Hepatocyte (in vitro differentiated cells): ENCODE measurements at regions not wholly inside any gene's neighbourhood (a gene's known extent, or its start where the extent isn't known, plus 50 kb on each side); places are given as distances from the start of the nearest gene placed in this dataset.

Experiments
- CTCF ChIP-seq: fragments of 200-600 bp; sonication (generic); IDR thresholded peaks from 2 replicates; pipeline ENCODE4 v1.5.1; 2016; ENCODE audit warnings: antibody characterized with exemption, mild to moderate bottlenecking; ENCODE audit not compliant: poor library complexity
- EZH2 ChIP-seq: fragments of 200-600 bp; sonication (generic); IDR thresholded peaks from 2 replicates; pipeline ENCODE4 v1.6.1; 2016; ENCODE audit warnings: antibody characterized with exemption, mild to moderate bottlenecking, borderline replicate concordance

DNA sequence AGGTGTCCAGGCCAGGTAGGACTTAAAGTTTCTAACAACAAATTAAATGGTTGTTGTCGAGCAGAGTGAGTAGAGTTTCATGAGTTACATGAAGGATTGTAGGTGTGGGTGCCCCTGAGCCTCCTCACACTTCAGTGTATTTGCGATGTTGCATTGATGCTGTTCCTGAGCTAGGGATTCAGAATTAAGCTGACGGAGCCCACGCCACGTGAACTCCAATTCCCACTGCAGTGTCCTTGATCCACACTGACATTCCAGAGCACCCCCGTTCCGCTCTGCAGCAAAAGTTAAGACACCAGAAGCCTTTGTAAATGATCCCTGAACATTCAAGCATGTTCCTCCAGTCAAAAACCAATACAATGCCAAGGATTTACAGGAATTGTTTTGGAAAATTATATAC lies 78.8 kb upstream of the SEC61G start:
- no peak for TF ChIP-seq EZH2
- no peak for TF ChIP-seq CTCF
